Prostate gland (tissue), 2 donors: ENCODE measurements at regions not wholly inside any gene's neighbourhood (a gene's known extent, or its start where the extent isn't known, plus 50 kb on each side); places are given as distances from the start of the nearest gene placed in this dataset.
"Not testable (repeated sequence)": the region's sequence is repeated elsewhere in the genome, so short reads cannot be mapped to it uniquely, and the experiment has no call there.

ENCODE experiments used
- DNase-seq: peaks from one replicate; pipeline ENCODE4 v3.0.0-alpha.2; 2019; ENCODE audit warnings: low spot score
- H3K27ac ChIP-seq, 2 donors: fragments of 200-600 bp; sonication (generic); 2 replicates each; pipeline ENCODE4 v1.5.1; 2017 to 2019
- H3K27me3 ChIP-seq: fragments of 200-600 bp; sonication (generic); replicated peaks from 2 replicates; pipeline ENCODE4 v1.5.1; 2019; ENCODE audit not compliant: insufficient read depth
- H3K36me3 ChIP-seq, 2 donors: fragments of 200-600 bp; sonication (generic); 1 replicate in 1 of 2; 2 replicates in 1 of 2; pipeline versions ENCODE4 v1.5.1 to v1.8.1; 2017 to 2019
- H3K4me1 ChIP-seq: fragments of 200-600 bp; sonication (generic); replicated peaks from 2 replicates; pipeline ENCODE4 v1.5.1; 2019
- H3K4me3 ChIP-seq, 2 donors: fragments of 200-600 bp; sonication (generic); 2 replicates each; pipeline ENCODE4 v1.5.1; 2017 to 2019
- H3K9me3 ChIP-seq: fragments of 200-600 bp; sonication (generic); 2 replicates; pipeline ENCODE4 v1.5.1; 2017
- CTCF ChIP-seq, 4 experiments: fragments of 200-600 bp in 2 of 4; fragments of 450-650 bp in 2 of 4; sonication (generic) in 2 of 4; IDR thresholded peaks; 1 replicate in 3 of 4; 2 replicates in 1 of 4; pipeline ENCODE4 v1.5.1; 2016 to 2019; ENCODE audit warnings: antibody characterized with exemption in 4 of 4, mild to moderate bottlenecking in 2 of 4, moderate library complexity in 2 of 4
- POLR2A ChIP-seq: fragments of 450-650 bp; IDR thresholded peaks from one replicate; pipeline ENCODE4 v1.6.1; 2016; ENCODE audit warnings: antibody characterized with exemption, mild to moderate bottlenecking
- POLR2AphosphoS5 ChIP-seq: sonication (generic); formaldehyde crosslinking; IDR thresholded peaks from one replicate; pipeline ENCODE4 v1.6.1; 2017; ENCODE audit warnings: antibody characterized with exemption
- WGBS: methylation state at CpG from one replicate; pipeline ENCODE4 v1.1.5; 2018; 5-methylcytosine and 5-hydroxymethylcytosine counted together
- intact Hi-C: fragments of 100-400 bp; cut with DNase I; formaldehyde crosslinking; loops from one replicate; pipeline ENCODE4 v1.14.2; 2022

DNA sequence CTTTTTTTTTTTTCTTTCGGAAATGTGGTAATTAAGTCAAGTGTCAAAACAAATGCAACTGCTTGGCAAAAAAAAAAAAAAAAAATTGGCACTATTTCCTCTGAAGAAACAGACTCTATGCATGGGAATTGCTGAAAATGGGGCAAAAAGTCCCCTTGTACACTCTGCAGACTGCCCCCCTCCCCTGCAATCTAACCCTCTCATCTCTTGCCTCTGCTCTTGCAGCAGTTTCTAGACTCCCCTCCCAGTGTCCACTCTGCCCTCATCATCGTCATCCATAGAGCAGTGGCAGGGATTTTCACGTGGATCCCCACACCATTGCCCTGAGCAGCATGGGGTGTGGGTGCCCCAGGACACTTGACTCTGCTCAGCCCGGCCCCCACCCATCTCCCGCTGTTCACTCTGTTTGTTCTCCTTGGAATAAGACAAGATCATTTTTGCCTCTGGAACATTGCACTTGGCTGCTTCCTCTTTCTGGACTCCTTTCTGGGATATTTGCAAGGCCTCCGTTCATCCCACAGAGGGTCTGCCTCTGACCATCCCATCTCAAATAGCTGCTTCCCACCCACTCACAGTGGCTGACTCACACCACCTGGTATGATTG is 213.9 kb downstream of the ACKR3 start:
- H3K9me3 ChIP-seq = no peaks in the 10 kb centered on the region
- H3K27ac ChIP-seq = no peak overlapping the region
- WGBS = 90% methylated on average over 6 of the region's 6 CpGs
- DNase-seq = no peak
- H3K4me1 ChIP-seq = no peaks in the 10 kb centered on the region
- H3K27me3 ChIP-seq = no peaks in the 10 kb centered on the region
- no peaks in the 10 kb centered on the region for H3K36me3 ChIP-seq
- intact Hi-C loops = no loop called here
- TF ChIP-seq CTCF (IDR thresholded peaks at IDR 0.05) (no peak), POLR2A (no peak), POLR2AphosphoS5 (no peak)
- no peak overlapping the region for H3K4me3 ChIP-seq

GRCh38 chr2:236785611-236786057 is 216.0 kb downstream of the ACKR3 start:
- Histone ChIP-seq H3K36me3 (no peaks in the 10 kb centered on the region), H3K4me3 (no peak overlapping the region), H3K27ac (no peak overlapping the region), H3K27me3 (no peaks in the 10 kb centered on the region), H3K4me1 (no peaks in the 10 kb centered on the region), H3K9me3 (no peaks in the 10 kb centered on the region)
- intact Hi-C loops = no loop called here
- no peak for DNase-seq
- TF ChIP-seq POLR2AphosphoS5 (no peak), POLR2A (no peak), CTCF (IDR thresholded peaks at IDR 0.05) (no peak)
- 83% methylated on average over 6 of the region's 6 CpGs for WGBS

DNA sequence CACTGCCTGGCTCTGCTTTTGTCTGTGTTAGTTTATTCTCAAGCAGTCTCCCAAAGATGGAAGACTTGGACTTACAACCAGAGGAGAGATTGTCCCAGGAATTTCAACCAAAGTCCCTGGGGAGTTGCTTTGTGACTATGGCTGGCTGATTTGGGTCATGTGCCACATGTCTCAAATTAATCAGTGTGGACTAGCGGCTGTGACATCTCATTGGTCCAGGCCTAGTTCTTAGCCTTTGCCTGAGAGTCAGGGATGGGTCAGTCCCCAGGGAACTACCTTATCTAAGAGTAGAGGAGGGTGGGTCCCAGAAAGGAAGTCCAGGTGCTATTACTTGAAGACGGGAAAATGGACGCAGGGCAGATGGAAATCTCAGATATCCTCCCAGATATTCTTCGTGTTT is 217.1 kb downstream of the ACKR3 start:
- no peak for DNase-seq
- no peak overlapping the region for H3K27ac ChIP-seq
- H3K9me3 ChIP-seq = no peaks in the 10 kb centered on the region
- no peak for TF ChIP-seq CTCF (IDR thresholded peaks at IDR 0.05)
- intact Hi-C loops = no loop called here
- whole genome bisulfite sequencing = 94% methylated on average over 4 of the region's 4 CpGs
- no peaks in the 10 kb centered on the region for H3K4me1 ChIP-seq
- H3K4me3 ChIP-seq = no peak overlapping the region
- no peaks in the 10 kb centered on the region for H3K36me3 ChIP-seq
- H3K27me3 ChIP-seq = no peaks in the 10 kb centered on the region

- H3K4me3 ChIP-seq, H3K27ac ChIP-seq, H3K4me1 ChIP-seq, H3K36me3 ChIP-seq, intact Hi-C loops, H3K9me3 ChIP-seq, H3K27me3 ChIP-seq, DNase-seq: not testable (repeated sequence)
- WGBS = 90% methylated on average over 5 of the region's 5 CpGs
Measured at GRCh38 chr2:236787376-236787775, 217.8 kb downstream of the ACKR3 start.

DNA sequence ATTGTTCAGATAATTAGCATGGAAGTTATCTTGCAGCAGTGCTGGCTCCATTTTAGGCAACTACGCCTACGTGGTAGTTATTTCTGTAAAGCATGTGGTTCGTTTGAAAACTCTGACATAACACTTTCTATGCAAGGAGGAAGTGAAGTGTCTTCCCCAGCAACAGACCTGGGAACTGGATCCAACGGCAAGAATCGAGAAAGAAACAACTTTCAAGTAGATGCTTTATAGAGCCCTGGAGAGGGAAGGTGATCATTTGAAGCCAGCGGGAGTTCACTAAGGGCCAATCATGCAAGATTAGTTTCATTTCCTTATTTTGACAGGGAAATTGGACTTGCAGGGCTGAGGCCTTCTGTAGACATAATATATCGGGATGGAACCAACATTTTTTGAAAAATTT is 218.3 kb downstream of the ACKR3 start:
- intact Hi-C loops = no loop called here
- H3K27me3 ChIP-seq = no peaks in the 10 kb centered on the region
- no peak for TF ChIP-seq POLR2AphosphoS5
- TF ChIP-seq CTCF (IDR thresholded peaks at IDR 0.05) = no peak
- TF ChIP-seq POLR2A = no peak
- 88% methylated on average over 7 of the region's 7 CpGs for WGBS
- no peaks in the 10 kb centered on the region for H3K36me3 ChIP-seq
- H3K27ac ChIP-seq = no peak overlapping the region
- H3K4me1 ChIP-seq = no peaks in the 10 kb centered on the region
- no peak overlapping the region for H3K4me3 ChIP-seq
- no peak for DNase-seq
- H3K9me3 ChIP-seq = no peaks in the 10 kb centered on the region
